Stimulated activated naive B cell treated with anti-CD40 and anti-IgM and Interleukin-4, amounts not matched to agents 10 μg/mL and 1 μg/mL and 100 μg/mL, for 72 hours (primary cell): ENCODE measurements at regions not wholly inside any gene's neighbourhood (a gene's known extent, or its start where the extent isn't known, plus 50 kb on each side); places are given as distances from the start of the nearest gene placed in this dataset.
"Not testable (repeated sequence)": the region's sequence is repeated elsewhere in the genome, so short reads cannot be mapped to it uniquely, and the experiment has no call there.

Experiments used
- ATAC-seq, 2 donors: fragments of 150-1000 bp; cut with Tn5 transposase; replicated peaks; 2 replicates each; pipeline ENCODE4 v1.10.0; 2021; ENCODE audit warnings: moderate library complexity in 1 of 2
- DNase-seq: peaks from one replicate; pipeline ENCODE4 v3.0.0; 2021
- H3K27ac Mint-ChIP-seq: one replicate; pipeline ENCODE4 v1.8.0; 2022; ENCODE audit warnings: mild to moderate bottlenecking, mixed read lengths
- H3K27me3 Mint-ChIP-seq, 2 donors: one replicate each; pipeline ENCODE4 v1.8.0; 2022; ENCODE audit warnings: mixed read lengths in 2 of 2
- H3K36me3 Mint-ChIP-seq, 2 donors: one replicate each; pipeline ENCODE4 v1.8.0; 2022; ENCODE audit warnings: mixed read lengths in 2 of 2, mild to moderate bottlenecking in 1 of 2
- H3K4me1 Mint-ChIP-seq, 2 donors: one replicate each; pipeline ENCODE4 v1.8.0; 2022; ENCODE audit warnings: mixed read lengths in 2 of 2, mild to moderate bottlenecking in 1 of 2
- H3K4me3 Mint-ChIP-seq, 2 donors: one replicate each; pipeline ENCODE4 v1.8.0; 2022; ENCODE audit warnings: mild to moderate bottlenecking in 2 of 2, mixed read lengths in 2 of 2, moderate library complexity in 1 of 2
- H3K9me3 Mint-ChIP-seq, 2 donors: one replicate each; pipeline ENCODE4 v1.8.0; 2022; ENCODE audit warnings: mixed read lengths in 2 of 2, mild to moderate bottlenecking in 1 of 2

DNA sequence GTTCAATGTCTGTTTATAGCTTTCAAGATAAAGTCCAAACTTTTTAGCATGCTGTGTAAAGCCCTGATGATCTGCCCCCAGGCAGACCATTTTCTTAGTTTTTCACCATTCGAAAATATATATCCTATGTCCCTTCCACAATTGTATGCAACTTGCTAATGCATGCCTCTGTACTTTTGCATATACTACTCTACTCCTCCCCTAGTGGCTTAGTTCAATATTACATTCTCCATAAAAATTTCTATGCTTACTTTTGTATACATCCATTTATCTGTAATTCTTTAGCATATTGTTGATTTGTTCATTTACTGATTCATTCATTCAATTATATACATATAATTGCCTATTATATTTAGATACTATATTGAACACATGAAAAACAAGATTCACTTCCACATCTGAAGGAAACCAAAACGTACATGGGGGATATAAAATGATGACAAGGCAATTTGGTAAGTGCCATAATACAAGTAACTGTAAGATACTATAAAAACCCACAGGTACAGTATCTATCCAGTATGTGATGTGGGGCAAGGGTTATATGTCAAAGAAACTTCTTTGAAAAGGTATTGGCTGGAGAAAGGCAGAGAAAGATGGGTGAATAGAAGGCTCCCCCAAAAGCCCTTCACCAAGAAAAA is 902.5 kb downstream of the FAM133A start:
- no peaks in the 10 kb centered on the region for H3K9me3 Mint-ChIP-seq
- no peaks in the 10 kb centered on the region for H3K27me3 Mint-ChIP-seq
- no peak overlapping the region for H3K27ac Mint-ChIP-seq
- H3K4me3 Mint-ChIP-seq = no peak overlapping the region
- no peaks in the 10 kb centered on the region for H3K36me3 Mint-ChIP-seq
- ATAC-seq (no peak), DNase-seq (no peak)
- no peaks in the 10 kb centered on the region for H3K4me1 Mint-ChIP-seq

DNA sequence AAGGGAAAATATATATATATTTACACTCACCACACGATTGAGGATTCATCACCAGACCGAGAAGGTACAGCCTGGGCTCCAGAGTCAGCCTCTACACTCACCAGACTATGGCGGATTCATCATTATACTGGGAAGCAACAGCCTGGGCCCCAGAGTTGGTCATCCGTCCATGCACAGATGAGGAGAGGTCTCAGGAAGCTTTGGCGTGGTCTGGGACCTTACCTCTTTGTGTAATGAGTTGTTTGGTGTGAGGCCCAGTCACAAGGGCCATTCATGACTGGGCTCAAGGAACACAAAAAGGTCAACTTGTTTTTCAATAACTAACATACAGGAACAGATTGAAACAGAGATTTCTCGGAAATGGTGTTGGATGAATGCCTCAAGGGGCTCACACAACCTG is 926.1 kb downstream of the FAM133A start:
- Mint-ChIP-seq H3K4me1 (no peaks in the 10 kb centered on the region), H3K36me3 (no peaks in the 10 kb centered on the region), H3K9me3 (no peaks in the 10 kb centered on the region), H3K27ac (no peak overlapping the region), H3K27me3 (no peaks in the 10 kb centered on the region), H3K4me3 (no peak overlapping the region)
- ATAC-seq (no peak), DNase-seq (no peak)

DNA sequence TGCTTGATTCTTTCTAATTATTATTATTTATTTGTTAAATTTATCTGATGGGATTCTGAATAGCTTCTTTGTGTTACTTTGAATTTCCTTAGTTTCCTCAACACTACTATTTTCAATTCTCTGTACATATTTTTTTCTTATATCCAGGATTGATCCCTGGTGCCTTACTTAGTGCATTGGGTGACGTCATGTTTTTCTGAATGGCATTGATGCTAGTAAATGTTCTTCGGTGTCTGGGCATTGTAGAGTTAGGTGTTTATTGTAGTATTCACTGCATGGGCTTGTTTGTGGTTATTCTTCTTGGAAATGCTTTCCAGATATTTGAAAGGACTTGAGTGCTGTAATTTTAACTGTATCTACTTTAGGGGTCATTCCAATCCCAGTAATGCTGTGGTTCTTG is 938.1 kb downstream of the FAM133A start:
- Mint-ChIP-seq H3K9me3 (peaks cover 3 to 5% of the 10 kb centered on the region in 2 donors), H3K4me1 (no peaks in the 10 kb centered on the region), H3K27me3 (no peaks in the 10 kb centered on the region), H3K36me3 (no peaks in the 10 kb centered on the region), H3K27ac (no peak overlapping the region), H3K4me3 (no peak overlapping the region)
- DNase-seq (no peak), ATAC-seq (no peak)

DNA sequence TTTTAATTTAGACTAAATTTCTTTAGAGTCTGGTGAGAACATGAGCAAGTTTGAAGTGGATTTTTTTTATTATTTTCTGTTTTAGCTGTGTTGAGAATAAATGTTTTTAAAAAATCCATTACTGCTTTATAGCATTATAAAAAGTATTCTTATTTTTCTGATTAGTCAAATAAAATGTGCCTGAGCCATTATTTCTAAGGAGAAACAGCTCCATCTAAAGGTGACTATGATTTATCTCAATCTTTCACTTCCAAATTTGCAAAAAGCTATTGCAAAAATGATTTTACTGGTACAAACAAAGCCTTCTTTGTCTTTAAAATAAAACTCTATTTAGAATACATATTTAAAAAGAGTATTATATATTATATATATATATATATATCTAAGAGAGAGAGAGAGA is 959.2 kb downstream of the FAM133A start:
- H3K9me3 Mint-ChIP-seq = peaks cover 3 to 8% of the 10 kb centered on the region in 2 donors
- ATAC-seq (no peak), DNase-seq (no peak)
- no peak overlapping the region for H3K4me3 Mint-ChIP-seq
- H3K36me3 Mint-ChIP-seq = peaks cover 0 to 6% of the 10 kb centered on the region in 2 donors
- H3K27me3 Mint-ChIP-seq = no peaks in the 10 kb centered on the region
- H3K4me1 Mint-ChIP-seq = no peaks in the 10 kb centered on the region
- H3K27ac Mint-ChIP-seq = no peak overlapping the region

DNA sequence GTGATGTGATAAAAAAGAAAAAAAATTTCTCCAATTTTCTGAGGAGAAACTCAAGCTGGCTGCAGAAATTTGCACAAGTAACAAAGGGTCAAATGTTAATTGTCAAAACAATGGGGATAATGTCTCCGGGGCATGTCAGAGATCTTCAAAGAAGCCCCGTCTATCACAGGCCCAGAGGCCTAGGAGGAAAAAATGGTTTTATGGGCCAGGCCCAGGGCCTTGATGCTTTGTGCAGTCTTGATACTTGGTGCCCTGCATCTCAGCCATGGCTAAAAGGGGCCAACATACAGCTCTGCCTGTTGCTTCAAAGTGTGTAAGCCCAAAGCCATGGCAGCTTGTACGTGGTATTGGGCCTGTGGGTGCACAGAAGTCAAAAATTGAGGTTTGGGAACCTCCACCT is 961.0 kb downstream of the FAM133A start:
- H3K27ac Mint-ChIP-seq = no peak overlapping the region
- no peak for DNase-seq
- H3K4me1 Mint-ChIP-seq = no peaks in the 10 kb centered on the region
- no peaks in the 10 kb centered on the region for H3K27me3 Mint-ChIP-seq
- no peak overlapping the region for H3K4me3 Mint-ChIP-seq
- H3K9me3 Mint-ChIP-seq = peaks cover 3 to 8% of the 10 kb centered on the region in 2 donors
- H3K36me3 Mint-ChIP-seq = peaks cover 0 to 6% of the 10 kb centered on the region in 2 donors
- ATAC-seq = no peak

DNA sequence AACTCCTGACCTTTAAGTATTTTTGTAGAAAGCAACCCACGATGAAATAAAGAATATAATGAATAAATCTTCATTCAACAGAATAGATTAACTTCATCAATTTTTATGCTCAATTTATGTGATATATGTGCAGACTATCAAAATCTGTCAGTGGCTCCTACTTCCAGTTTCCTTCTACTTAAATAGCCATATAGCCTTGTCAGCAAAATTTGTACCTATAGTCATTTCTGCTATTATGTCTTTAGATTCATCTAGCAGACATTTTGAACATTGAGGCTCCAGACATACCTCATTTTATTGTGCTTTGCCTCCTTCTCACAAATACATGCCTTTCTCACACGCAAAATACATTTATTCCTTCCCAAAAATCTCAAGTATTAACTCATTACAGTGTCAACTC is 971.7 kb downstream of the FAM133A start:
- DNase-seq (no peak), ATAC-seq (no peak)
- peaks cover 0 to 3% of the 10 kb centered on the region in 2 donors for H3K9me3 Mint-ChIP-seq
- H3K4me3 Mint-ChIP-seq = no peak overlapping the region
- no peaks in the 10 kb centered on the region for H3K4me1 Mint-ChIP-seq
- no peaks in the 10 kb centered on the region for H3K36me3 Mint-ChIP-seq
- no peak overlapping the region for H3K27ac Mint-ChIP-seq
- H3K27me3 Mint-ChIP-seq = no peaks in the 10 kb centered on the region

DNA sequence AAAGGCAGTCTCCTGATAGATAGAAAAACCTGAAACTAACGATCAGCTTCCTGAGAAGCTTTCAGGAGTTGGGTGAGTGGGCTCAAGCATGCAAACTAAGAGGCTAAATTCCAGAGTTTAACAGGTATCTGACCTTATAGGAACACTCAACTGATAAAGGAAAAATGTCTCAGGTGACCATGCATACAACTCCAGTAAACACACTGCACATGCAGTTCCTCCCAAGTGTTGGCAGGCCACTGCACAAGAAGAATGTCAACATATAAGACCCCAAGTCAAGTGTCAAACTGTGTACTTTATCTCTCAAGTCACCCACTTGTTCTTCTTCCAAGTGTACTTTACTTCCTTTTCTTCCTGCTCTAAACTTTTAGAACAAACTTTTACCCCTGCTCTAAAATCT is 981.2 kb downstream of the FAM133A start:
- H3K27ac Mint-ChIP-seq = no peak overlapping the region
- DNase-seq = no peak
- no peak overlapping the region for H3K4me3 Mint-ChIP-seq
- peaks cover 0 to 7% of the 10 kb centered on the region in 2 donors for H3K9me3 Mint-ChIP-seq
- H3K27me3 Mint-ChIP-seq = no peaks in the 10 kb centered on the region
- H3K36me3 Mint-ChIP-seq = no peaks in the 10 kb centered on the region
- H3K4me1 Mint-ChIP-seq = no peaks in the 10 kb centered on the region
- ATAC-seq = no peak

DNA sequence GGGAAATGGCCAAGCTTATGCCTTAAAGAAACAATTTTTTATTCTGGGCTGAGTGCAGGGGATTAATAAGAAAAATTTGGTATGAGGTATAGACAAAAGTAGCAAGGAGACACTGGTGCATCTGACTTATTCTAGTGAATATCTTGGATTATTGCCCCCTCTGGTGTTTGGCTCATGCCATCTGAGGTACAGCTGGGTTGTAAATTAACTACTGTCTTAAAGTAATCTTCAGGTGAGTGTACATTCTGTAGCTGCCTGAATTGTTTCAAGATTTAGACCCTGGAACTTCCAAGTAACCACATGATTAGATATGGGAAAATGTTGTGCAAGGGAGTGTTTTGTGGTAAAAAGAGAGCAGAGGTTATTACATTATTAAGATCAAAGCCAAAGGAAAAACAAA is 988.7 kb downstream of the FAM133A start:
- H3K4me1 Mint-ChIP-seq = no peaks in the 10 kb centered on the region
- no peak overlapping the region for H3K4me3 Mint-ChIP-seq
- H3K27ac Mint-ChIP-seq = no peak overlapping the region
- peaks cover 0 to 7% of the 10 kb centered on the region in 2 donors for H3K9me3 Mint-ChIP-seq
- ATAC-seq (no peak), DNase-seq (no peak)
- no peaks in the 10 kb centered on the region for H3K27me3 Mint-ChIP-seq
- H3K36me3 Mint-ChIP-seq = no peaks in the 10 kb centered on the region

DNA sequence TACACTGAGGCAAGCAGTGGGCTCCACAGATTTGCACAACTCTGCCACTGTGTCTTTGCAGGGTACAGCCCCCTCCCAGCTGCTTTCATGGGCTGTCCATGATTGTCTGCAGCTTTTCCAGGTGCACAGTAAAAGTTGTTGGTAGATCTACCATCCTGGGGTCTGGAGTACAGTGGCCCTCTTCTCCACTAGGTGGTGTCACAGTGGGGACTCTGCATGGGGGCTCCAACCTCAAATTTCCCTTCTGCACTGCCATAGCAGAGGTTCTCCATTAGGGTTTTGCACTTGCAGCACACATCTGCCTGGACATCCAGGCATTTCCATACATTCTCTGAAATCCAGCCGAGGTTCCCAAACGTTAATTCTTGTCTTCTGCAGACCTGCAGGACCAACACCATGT is 1002.3 kb downstream of the FAM133A start:
- DNase-seq (no peak), ATAC-seq (no peak)
- Mint-ChIP-seq H3K4me1 (no peaks in the 10 kb centered on the region), H3K27me3 (no peaks in the 10 kb centered on the region), H3K27ac (no peak overlapping the region), H3K36me3 (no peaks in the 10 kb centered on the region), H3K9me3 (peaks cover 2 to 8% of the 10 kb centered on the region in 2 donors), H3K4me3 (no peak overlapping the region)

DNA sequence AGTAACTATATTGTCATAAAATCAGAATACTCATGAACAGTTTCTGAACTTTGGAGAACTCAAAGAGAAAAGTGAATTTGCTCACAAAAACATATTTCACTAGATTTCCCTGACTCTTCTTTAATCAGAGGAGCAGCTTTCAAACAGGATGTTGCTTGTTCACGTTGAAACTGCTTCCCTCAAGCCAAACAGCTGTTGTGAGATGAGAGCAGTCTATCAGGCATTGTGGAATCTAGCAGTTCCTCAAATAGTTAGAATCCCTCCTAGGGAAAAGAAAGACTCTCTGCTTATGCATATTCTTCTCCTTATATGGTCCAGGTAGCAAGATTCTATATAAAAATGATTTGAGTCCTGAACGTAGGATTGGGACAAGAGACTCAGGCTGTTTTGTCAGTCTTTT is 1012.1 kb downstream of the FAM133A start:
- H3K27ac Mint-ChIP-seq = no peak overlapping the region

DNA sequence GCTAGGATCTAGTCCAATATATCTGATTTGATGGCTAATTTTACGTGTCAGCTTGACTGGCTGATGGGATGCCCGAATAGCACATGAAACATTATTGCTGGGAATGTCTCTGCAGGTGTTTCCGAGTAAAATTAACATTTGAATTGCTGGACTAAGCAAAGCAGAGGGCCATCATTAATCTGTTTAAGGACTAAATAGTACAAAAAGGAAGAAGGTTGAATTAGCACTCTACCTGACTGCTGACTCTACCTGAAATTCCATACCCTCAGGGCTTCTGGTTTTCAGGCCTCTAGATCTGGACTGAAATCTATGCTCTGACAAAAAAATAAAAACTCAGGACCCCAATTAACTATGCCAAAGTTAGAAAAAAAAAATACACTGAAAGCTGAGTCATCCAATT is 1021.9 kb downstream of the FAM133A start:
- Mint-ChIP-seq H3K27me3 (no peaks in the 10 kb centered on the region), H3K36me3 (no peaks in the 10 kb centered on the region), H3K4me1 (no peaks in the 10 kb centered on the region), H3K4me3 (no peak overlapping the region), H3K27ac (no peak overlapping the region), H3K9me3 (peaks cover 0 to 4% of the 10 kb centered on the region in 2 donors)
- no peak for DNase-seq
- ATAC-seq = no peak

More for the DNA sequence above, 1012.1 kb downstream of the FAM133A start:
- DNase-seq (no peak), ATAC-seq (no peak)
- Mint-ChIP-seq H3K9me3 (peaks cover 0 to 2% of the 10 kb centered on the region in 2 donors), H3K4me3 (no peak overlapping the region), H3K36me3 (no peaks in the 10 kb centered on the region), H3K4me1 (no peaks in the 10 kb centered on the region), H3K27me3 (no peaks in the 10 kb centered on the region)

DNA sequence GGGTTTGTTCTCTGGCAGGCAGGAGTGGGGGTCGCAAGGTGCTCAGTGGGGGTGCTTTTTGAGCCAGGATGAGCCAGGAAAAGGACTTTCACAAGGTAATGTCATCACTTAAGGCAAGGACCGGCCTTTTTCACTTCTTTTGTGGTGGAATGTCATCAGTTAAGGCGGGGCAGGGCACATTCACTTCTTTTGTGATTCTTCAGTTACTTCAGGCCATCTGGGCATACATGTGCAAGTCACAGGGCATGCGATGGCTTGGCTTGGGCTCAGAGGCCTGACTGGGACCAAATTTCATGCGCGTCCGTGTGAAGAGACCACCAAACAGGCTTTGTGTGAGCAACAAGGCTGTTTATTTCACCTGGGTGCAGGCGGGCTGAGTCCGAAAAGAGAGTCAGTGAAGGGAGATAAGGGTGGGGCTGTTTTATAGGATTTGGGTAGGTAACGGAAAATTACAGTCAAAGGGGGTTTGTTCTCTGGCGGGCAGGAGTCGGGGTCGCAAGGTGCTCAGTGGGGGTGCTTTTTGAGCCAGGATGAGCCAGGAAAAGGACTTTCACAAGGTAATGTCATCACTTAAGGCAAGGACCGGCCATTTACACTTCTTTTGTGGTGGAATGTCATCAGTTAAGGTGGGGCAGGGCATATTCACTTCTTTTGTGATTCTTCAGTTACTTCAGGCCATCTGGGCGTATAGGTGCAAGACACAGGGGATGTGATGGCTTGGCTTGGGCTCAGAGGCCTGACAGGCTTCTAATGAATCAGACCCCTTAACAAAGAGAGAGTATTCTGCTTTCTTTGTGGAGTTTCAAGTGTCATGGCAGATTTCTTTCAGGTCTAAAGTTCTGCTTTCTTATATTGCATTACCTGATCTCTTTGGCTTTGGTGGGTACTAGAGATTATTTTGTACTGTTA is 1030.6 kb downstream of the FAM133A start:
- not testable (repeated sequence) for H3K9me3 Mint-ChIP-seq, H3K27me3 Mint-ChIP-seq, DNase-seq, H3K4me1 Mint-ChIP-seq, H3K36me3 Mint-ChIP-seq, H3K4me3 Mint-ChIP-seq, H3K27ac Mint-ChIP-seq, ATAC-seq

DNA sequence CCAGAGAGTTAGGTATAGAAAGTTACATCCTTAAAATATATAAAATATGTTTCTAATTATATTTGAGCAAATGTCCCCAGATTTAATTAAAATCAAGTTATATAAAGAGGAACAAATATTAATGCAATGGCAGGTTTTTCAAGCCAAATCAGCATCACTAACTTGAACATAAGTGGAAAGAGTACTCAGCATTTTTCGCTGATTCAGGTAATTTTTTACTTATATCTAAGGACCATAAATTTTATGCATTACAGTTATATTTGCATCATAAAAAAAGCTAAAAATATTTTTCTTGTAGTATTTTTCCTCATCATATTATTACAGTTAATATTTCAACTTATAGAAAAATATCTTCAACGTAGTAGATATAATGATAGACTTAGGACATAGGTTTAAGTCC is 1047.4 kb downstream of the FAM133A start:
- Mint-ChIP-seq H3K4me3 (no peak overlapping the region), H3K4me1 (no peaks in the 10 kb centered on the region), H3K36me3 (no peaks in the 10 kb centered on the region), H3K9me3 (no peaks in the 10 kb centered on the region), H3K27me3 (no peaks in the 10 kb centered on the region), H3K27ac (no peak overlapping the region)
- no peak for ATAC-seq
- no peak for DNase-seq

DNA sequence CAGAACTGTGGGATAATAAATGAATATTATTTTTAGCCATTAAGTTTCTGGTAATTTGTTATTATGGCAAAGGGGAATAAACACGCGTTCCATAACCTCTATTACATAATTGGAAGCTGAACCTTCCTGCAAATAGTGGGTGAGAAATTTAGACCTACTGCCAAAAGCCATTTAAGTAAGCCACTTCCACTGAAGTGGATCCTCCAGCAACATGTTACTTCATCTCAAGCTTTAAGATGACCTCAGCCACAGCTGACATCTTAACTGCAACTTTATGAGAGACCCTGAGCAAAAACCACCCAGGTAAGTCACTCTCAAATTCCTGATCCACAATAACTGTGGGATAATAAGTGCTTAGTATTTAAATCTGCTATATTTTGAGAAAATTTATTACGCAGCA is 1048.6 kb downstream of the FAM133A start:
- Mint-ChIP-seq H3K9me3 (no peaks in the 10 kb centered on the region), H3K4me1 (no peaks in the 10 kb centered on the region), H3K27ac (no peak overlapping the region), H3K4me3 (no peak overlapping the region), H3K36me3 (no peaks in the 10 kb centered on the region), H3K27me3 (no peaks in the 10 kb centered on the region)
- DNase-seq (no peak), ATAC-seq (no peak)

DNA sequence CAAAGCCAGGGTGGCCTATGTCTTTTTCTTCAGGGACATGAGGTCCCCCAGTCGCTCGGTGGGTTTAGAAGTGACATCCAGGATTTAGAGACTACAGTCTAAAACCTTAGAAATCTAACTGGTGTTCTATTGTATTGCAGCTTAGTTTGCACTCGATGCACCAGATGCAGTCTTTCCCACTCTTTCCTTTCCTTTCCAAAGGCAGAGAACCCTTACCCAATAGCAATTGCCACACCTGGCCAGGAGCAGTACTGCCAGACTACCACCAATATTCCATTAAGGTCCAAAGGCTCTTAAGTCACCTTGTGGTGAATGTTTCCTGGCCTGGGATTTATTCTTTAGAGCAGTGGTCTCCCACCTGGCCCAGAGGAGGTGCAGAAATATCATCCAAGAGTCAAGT is 1068.8 kb downstream of the FAM133A start:
- no peak for ATAC-seq
- no peak for DNase-seq

More for the DNA sequence above, 1068.8 kb downstream of the FAM133A start:
- Mint-ChIP-seq H3K4me3 (no peak overlapping the region), H3K9me3 (peaks cover 0 to 1% of the 10 kb centered on the region in 2 donors), H3K27me3 (no peaks in the 10 kb centered on the region), H3K27ac (no peak overlapping the region), H3K4me1 (no peaks in the 10 kb centered on the region), H3K36me3 (no peaks in the 10 kb centered on the region)
